HG03196 (cell line): ENCODE measurements at regions not wholly inside any gene's neighbourhood (a gene's known extent, or its start where the extent isn't known, plus 50 kb on each side); places are given as distances from the start of the nearest gene placed in this dataset.

Source experiments
- ATAC-seq: cut with Tn5 transposase; IDR thresholded peaks from one replicate; pipeline ENCODE4 v1.9.1; 2021; ENCODE audit not compliant: unreplicated experiment

DNA sequence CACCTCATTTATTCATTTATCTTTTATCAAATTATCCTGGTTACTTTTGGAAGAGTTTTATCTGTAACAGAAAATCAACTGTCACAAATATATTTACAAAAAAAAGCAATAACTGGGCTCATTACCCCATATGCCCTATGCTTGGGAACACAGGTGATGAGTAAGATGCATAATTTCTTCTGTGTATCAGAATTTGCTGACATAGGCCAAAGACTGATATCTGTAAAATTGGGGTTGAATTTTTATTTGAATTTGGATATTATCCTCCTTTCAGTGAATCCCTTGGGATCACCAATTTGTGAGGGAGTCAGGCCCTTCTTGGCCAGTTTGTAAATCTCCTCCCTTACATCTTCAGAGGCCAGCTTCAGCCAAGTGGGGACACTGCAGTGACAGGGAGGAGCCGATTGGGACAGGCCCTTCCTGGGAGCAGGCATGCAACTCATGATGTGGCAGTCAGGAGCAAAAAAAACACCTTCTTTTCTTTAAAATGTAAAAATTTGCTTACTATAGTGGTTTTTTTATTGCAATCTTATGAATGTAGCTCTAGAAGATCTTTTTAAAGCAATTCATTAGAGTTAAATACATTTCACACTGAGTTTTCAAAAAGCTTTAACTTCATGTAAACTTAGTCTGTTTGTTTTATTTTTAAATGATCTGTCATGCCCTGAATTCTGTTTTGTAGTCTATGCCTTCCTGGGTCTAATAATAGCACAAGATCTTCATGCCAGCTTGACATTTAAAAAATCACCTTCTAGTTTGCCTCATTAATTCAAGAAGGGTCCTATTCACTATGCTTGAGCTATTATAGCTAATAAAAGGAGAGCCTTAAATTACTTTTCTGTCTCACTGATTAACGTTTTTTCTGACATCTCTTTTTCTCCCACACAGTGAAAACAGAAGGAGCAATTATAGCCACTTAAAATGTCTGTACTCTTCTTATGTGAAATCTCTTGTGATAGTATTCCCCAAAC is 136.6 kb upstream of the SPRY1 start:
- ATAC-seq, result no peak

- ATAC-seq, result no peak
Observed at GRCh38 chr4:123260653-123261052, 135.9 kb upstream of the SPRY1 start.

DNA sequence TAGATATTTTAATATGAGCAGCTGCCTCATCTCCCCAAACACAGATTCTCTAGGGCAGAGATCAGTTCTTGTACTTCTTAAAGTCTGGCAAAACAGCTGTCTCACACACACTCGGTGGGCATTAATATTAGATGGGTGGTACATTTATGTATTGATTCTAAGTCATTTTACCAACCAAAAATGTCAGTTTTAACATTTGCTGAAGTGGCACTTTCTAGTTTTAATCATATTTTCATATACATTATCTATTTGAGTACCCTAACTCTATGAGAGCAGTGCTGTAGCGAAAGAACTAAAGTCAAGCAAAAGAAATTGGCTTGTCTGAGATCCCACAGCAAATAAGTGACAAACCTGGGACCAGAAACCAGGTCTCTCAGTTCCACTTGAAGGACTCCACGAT is 134.5 kb upstream of the SPRY1 start:
- ATAC-seq, result no peak

DNA sequence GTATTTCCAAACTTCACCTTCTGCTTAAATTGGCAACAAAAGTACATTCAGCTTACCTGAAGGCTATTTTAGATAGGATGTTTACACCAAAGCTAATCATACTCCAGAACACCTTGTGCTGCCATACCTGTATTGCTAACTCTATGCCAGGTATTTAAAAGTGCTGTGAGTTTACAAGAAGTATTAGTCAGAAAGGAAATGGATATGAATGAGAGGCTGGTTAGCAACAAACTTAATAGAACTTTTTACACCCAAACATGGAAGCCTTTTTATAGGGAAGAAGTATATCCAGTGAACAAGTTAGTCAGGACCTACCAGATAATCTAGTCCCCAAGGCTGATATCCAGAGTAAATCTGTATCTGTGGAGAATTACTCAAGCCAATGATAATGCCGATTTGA is 131.2 kb upstream of the SPRY1 start:
- no peak for ATAC-seq

- ATAC-seq, result no peak
Observed at GRCh38 chr4:123266221-123266620, 130.4 kb upstream of the SPRY1 start.

GRCh38 chr4:123278755-123279154 is 117.8 kb upstream of the SPRY1 start:
- no peak for ATAC-seq

DNA sequence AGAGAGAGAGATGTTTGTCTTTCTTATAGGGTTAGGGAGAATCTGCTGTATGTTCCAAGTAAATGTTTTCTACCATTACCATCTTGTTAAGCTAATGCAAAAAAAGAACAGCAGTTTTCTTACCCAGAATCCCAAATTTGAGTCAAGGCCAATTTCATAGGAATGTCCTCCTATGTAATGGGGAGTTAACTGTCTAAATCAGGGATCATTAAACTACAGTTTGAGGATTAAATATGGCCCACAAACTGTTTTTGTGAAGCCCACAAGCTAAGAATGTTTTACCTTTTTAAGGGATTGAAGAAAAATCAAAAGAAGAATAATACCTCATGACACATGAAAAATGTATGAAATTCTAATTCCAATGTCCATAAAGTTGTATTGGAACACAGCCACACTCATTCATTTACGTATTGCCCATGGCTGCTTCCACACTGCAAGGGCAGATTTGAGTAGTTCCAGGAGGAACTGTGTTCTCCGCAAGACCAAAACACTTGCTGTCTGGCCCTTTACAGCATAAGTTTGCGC is 113.2 kb upstream of the SPRY1 start:
- ATAC-seq, result no peak

GRCh38 chr4:123284168-123284567 is 112.4 kb upstream of the SPRY1 start:
- no peak for ATAC-seq

DNA sequence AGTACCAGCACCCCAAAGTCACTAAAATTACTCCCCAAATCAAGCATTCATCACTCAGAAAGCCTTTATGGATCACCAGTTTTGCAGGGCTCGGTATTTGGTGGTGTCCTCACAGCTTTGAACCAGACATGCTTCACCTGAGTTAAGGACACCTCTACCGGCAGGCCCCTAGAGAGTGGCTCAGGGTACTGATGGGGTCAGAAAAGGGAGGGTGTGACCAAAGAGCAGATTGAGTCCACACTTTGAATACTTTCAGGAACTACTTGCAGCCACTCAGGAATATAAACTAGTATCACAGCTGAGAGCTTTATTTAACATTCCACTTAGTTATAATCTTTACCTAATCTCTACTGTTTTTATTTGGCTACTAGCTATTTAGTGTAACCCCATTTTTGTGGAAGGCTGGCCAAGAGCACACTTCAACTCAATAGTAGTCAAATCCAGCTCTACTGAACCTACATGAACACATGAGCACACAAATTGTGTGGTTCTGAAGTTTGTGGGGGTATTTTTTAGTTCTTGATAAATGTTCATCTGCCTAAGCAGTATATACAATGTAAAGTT is 109.6 kb upstream of the SPRY1 start:
- no peak for ATAC-seq

DNA sequence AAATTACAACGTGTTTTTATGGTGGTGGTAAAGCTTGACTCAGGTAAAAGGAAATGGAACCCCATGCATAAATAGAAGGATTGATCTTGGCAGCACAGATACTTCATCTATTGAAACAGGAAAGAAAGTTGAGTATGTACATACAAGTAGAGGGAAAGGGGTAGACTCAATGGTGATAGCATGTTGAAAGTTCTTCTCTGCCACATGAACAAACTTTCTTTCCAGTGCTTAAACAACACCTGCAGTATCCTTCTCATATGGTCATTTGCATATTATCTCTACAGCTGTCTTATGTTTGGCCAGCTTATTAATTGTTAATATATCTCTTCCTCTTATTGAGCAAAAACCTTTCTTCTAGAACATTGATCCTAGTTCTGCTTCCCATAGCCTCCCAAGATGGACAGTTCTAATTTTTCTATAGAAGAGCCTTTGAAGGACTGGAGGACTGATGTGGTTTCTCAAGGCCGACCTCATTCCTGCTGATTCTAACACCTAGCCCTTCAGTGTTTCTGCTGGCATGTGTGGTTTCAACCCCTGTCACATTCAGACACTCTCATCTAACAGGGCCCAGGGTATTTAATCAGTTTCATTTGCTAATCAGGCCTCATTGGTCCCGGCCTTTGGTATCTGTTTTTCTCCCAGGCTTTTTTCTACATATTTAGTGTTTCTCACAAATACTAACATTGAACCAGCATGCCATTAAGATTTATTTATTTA is 108.1 kb upstream of the SPRY1 start:
- ATAC-seq, result peak; percentile 74

- no peak for ATAC-seq
Observed at GRCh38 chr4:123291329-123291728, 105.3 kb upstream of the SPRY1 start.

GRCh38 chr4:123297836-123298235 is 98.8 kb upstream of the SPRY1 start:
- ATAC-seq, result no peak

DNA sequence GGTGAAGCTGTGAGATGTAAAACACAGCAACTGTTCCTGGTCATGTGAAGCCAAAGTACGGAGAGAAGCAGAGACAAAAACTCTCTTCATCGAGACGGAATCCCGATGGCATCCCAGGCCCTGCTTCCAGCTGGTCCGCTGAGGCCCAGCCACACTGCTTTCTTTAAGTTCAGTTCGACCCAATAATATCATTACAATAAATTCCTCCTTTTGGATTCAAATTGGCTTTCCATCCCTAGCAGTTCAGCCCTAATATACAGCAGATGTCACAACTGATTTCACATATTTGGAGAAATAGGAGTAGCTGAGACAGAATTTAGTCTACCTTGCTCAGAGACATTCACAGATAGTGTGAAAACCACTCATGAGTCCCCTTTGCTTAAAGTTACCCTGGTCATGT is 98.3 kb upstream of the SPRY1 start:
- no peak for ATAC-seq

DNA sequence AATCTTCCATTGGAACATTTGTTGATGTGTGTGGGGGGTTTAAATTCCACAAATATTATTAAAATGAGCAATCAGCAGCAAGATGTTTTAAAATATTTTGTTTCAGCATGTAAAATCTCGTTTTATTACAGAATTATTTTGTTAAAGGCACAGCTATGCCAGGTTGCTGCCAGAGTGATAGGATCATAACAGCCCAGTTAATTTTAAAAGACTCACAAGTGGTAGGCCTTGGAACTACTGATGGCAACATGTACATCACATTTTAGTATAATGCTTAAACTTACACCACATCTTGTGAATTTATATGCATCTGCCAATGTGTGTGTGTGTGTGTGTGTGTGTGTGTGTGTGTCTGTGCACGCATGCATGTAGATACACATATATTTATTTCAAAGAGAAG is 97.8 kb upstream of the SPRY1 start:
- no peak for ATAC-seq

GRCh38 chr4:123299212-123299691 is 97.3 kb upstream of the SPRY1 start:
- no peak for ATAC-seq

DNA sequence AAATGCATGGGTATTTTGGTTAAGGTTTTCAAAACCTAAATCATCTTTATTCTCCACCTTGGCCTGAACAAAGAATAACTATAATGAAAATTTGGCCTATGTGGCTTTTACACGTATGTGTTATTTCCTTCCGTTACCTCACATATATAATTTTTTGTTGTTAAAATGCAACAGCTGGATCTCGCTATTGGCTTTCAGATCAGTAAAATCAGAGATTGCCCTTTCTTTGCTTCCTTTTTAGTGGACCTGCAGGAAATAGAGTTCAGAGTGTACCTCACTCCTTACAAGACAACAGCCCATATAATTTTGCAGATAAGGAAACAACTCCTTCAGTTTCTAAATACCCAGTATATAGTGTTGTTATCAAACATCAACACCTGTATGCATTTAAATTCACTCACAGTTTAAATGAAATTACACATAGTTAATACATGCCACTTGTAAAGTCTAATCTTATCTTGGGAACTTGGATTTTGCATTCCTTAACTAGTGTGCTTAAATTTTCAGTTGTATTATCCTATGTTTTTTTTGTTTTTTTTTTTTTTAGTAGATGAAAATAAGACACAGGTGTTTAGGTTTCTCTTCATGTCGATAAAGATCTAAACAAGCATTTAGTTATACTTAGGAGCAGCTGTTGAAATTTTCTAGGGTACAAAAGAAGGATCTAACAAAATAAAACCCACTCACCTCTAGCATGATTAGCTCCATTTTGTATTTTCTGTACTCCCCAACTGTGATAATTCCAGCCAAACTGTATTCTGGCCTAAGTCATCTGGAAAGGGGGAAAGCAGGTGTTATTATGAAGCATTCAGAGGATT is 96.2 kb upstream of the SPRY1 start:
- ATAC-seq, result no peak

GRCh38 chr4:123301923-123302322 is 94.7 kb upstream of the SPRY1 start:
- ATAC-seq, result no peak

DNA sequence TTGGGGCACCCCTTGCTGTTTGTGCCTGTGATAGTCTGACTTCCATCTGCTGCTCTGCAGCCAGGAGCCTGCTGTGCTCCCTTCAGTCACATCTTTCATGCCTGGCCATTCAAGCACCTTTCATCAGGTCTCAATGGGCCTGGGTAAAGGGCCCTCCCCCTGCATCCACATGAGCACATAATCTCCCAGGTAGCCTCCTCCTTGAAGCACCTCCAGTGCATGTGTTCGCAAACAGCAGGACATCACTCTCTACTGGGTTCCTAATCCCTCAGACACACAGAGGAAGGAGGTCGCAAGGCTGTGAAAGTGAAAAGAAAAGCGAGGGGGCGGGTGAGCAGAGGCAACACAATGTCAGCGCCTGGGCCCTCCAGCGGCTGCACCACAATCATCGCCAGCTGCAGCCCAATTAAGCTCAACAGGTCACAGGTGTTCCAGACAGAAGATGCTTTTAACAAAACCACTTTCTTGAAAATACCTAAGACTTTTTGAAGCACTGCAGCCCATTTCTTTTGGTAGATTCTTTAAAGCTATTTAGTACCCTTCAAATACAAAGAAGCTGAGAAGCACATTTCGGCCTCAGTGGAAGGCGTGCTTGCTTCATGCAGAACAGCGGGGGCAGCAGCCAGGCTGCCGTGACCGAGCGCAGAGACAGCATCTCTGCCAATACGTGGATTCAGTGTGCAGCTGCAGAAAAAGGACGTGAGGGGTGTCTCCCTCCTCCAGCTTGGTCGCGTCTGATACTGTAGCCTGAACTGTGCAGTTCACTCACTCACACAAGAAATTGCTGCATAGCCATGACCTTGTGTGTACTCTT is 92.2 kb upstream of the SPRY1 start:
- no peak for ATAC-seq

- no peak for ATAC-seq
Observed at GRCh38 chr4:123305736-123306135, 90.9 kb upstream of the SPRY1 start.

DNA sequence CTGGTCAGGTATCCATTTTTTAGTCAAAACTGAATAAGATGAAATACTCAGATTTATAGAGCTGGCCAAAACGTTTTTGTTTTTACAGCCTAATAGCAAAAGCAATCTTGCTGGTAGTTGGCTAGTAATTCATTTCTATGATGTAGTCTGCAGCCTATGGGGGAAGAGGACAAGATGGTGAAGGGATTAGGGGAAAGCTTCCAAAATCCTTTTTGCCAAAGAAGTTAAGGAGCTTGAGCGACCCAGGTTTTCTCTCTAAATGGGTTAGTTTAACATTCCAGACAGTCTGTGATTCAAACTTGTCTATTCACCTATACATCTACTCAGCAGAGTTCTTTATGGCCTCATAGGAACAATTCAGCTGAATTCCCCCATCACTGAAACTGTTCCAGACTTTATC is 89.8 kb upstream of the SPRY1 start:
- ATAC-seq, result no peak
